Esophagus muscularis mucosa (tissue), 4 donors: ENCODE measurements at regions not wholly inside any gene's neighbourhood (a gene's known extent, or its start where the extent isn't known, plus 50 kb on each side); places are given as distances from the start of the nearest gene placed in this dataset.

Source experiments
- DNase-seq: peaks from one replicate; pipeline ENCODE4 v3.0.0-alpha.2; 2017; ENCODE audit errors: extremely low spot score
- H3K27ac ChIP-seq, 4 donors: fragments of 200-600 bp; sonication (generic); replicated peaks in 1 of 4; 1 replicate in 3 of 4; 2 replicates in 1 of 4; pipeline ENCODE4 v1.5.1; 2016 to 2019; ENCODE audit warnings: mild to moderate bottlenecking in 1 of 4
- H3K27me3 ChIP-seq, 4 donors: fragments of 200-600 bp; sonication (generic); one replicate each; pipeline versions ENCODE4 v1.5.1 to v1.6.0; 2016 to 2019
- H3K36me3 ChIP-seq, 4 donors: fragments of 200-600 bp; sonication (generic); one replicate each; pipeline ENCODE4 v1.5.1; 2016 to 2019
- H3K4me1 ChIP-seq, 4 donors: fragments of 200-600 bp; sonication (generic); one replicate each; pipeline ENCODE4 v1.5.1; 2016 to 2019
- H3K4me3 ChIP-seq, 4 donors: fragments of 200-600 bp; sonication (generic); 1 replicate in 2 of 4; 2 replicates in 2 of 4; pipeline ENCODE4 v1.5.1; 2016 to 2019; ENCODE audit warnings: mild to moderate bottlenecking in 4 of 4, moderate library complexity in 1 of 4
- H3K9me3 ChIP-seq, 4 donors: fragments of 200-600 bp; sonication (generic); 1 replicate in 3 of 4; 2 replicates in 1 of 4; pipeline ENCODE4 v1.5.1; 2016 to 2019
- EP300 ChIP-seq: sonication (generic); formaldehyde crosslinking; IDR thresholded peaks from one replicate; pipeline ENCODE4 v1.6.1; 2017; ENCODE audit warnings: antibody characterized with exemption
- POLR2A ChIP-seq: fragments of 450-650 bp; IDR thresholded peaks from one replicate; pipeline ENCODE4 v1.6.1; 2017; ENCODE audit warnings: antibody characterized with exemption, moderate library complexity, mild to moderate bottlenecking, low read depth
- POLR2AphosphoS5 ChIP-seq, 2 donors: sonication (generic); formaldehyde crosslinking; IDR thresholded peaks; one replicate each; pipeline ENCODE4 v1.6.1; 2017; ENCODE audit warnings: antibody characterized with exemption in 2 of 2
- WGBS: methylation state at CpG from one replicate; pipeline ENCODE4 v1.1.5; 2018; 5-methylcytosine and 5-hydroxymethylcytosine counted together
- intact Hi-C: fragments of 100-400 bp; cut with DNase I; formaldehyde crosslinking; loops from one replicate; pipeline ENCODE4 v1.15.1; 2023
- TF ChIP-seq, protein P1 (sequence below), 3 experiments: fragments of 200-600 bp in 2 of 3; fragments of 450-650 bp in 1 of 3; sonication (generic) in 2 of 3; IDR thresholded peaks; one replicate each; pipeline ENCODE4 v1.5.1; 2017 to 2019; ENCODE audit warnings: antibody characterized with exemption in 3 of 3, mild to moderate bottlenecking in 2 of 3, moderate library complexity in 1 of 3

- 88% methylated on average over 2 of the region's 2 CpGs for WGBS
- TF ChIP-seq EP300 (no peak), POLR2AphosphoS5 (IDR thresholded peaks at IDR 0.05) (no peak), POLR2A (no peak)
- TF ChIP-seq, protein P1, sequence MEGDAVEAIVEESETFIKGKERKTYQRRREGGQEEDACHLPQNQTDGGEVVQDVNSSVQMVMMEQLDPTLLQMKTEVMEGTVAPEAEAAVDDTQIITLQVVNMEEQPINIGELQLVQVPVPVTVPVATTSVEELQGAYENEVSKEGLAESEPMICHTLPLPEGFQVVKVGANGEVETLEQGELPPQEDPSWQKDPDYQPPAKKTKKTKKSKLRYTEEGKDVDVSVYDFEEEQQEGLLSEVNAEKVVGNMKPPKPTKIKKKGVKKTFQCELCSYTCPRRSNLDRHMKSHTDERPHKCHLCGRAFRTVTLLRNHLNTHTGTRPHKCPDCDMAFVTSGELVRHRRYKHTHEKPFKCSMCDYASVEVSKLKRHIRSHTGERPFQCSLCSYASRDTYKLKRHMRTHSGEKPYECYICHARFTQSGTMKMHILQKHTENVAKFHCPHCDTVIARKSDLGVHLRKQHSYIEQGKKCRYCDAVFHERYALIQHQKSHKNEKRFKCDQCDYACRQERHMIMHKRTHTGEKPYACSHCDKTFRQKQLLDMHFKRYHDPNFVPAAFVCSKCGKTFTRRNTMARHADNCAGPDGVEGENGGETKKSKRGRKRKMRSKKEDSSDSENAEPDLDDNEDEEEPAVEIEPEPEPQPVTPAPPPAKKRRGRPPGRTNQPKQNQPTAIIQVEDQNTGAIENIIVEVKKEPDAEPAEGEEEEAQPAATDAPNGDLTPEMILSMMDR (IDR thresholded peaks at IDR 0.05), result no peak
- intact Hi-C loops, result no loop called here
- no peaks in the 10 kb centered on the region for H3K36me3 ChIP-seq
- peaks cover 8 to 16% (median 10%) of the 10 kb centered on the region in 4 donors for H3K4me1 ChIP-seq
- H3K27me3 ChIP-seq, result peaks cover 0 to 12% (median 0%) of the 10 kb centered on the region in 4 donors
- H3K9me3 ChIP-seq, result no peaks in the 10 kb centered on the region
- H3K4me3 ChIP-seq, result no peak overlapping the region
- no peak for DNase-seq
- H3K27ac ChIP-seq, result no peak overlapping the region
Measured at GRCh38 chr1:231104917-231105316, 56.9 kb upstream of the TRIM67 start.

DNA sequence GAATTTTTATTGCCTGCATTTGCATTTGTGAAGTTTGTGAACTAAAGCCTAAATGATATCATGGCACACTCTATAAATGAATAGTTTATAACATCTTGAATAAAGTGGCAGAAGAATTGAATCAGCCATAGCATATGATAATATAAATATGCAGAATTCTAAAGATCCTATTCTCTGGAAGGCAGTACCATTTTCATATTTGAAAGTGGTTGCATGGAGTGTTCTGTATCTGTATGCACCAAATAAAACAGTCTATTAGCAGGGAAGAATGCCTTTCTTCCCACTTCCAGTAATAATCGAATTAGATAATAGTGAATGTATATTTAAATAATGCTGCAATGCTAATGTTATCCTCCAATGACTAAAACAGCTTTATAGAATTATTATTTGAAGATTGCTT lies 57.9 kb upstream of the TRIM67 start:
- WGBS, result 89% methylated on average over 1 of the region's 1 CpG
- TF ChIP-seq POLR2AphosphoS5 (IDR thresholded peaks at IDR 0.05) (no peak), EP300 (no peak), POLR2A (no peak)
- TF ChIP-seq, protein P1 (IDR thresholded peaks at IDR 0.05), result no peak

DNA sequence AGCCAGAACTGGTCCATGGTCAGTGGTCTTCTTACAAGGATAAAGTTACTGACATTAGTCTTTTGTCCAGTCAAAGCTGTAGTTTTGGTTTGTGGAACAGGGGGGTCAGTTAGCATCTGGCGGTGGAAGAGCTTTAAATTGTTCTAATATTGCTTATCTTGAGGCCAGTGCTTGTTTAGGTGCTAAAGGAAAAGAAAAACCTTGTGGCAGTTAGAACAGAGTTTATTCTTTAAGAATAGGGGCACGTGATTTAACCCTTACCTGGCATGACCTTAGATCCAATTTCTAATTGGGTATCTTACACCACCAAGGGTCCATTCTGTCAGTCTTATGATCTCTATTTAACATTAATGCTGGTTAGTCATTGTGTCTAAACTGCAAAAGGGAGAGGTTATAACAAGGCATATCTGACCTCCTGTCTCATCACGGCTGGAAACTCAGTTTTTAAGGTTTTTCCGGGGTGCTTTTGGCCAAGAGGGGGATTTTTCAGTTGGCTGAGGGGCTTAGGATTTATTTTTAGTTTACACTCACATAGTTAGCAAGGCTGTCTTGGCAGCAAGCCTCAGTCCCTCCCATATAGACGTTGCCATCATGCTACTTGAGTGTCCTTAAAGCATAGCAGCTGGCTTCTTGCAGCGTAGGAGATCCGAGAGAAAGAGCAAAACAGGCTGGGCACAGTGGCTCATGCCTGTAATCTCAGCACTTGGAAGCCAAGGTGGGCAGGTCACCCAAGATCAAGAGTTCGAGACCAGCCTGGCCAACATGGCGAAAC lies 60.1 kb upstream of the FAM89A start:
- DNase-seq, result no peak
- intact Hi-C loops, result no loop called here
- WGBS, result 47% methylated on average over 9 of the region's 9 CpGs

More for the DNA sequence above, 57.9 kb upstream of the TRIM67 start:
- Histone ChIP-seq H3K4me1 (peaks cover 8 to 16% (median 10%) of the 10 kb centered on the region in 4 donors), H3K27me3 (peaks cover 0 to 12% (median 0%) of the 10 kb centered on the region in 4 donors), H3K36me3 (no peaks in the 10 kb centered on the region), H3K4me3 (no peak overlapping the region), H3K27ac (no peak overlapping the region), H3K9me3 (no peaks in the 10 kb centered on the region)
- no peak for DNase-seq
- intact Hi-C loops, result no loop called here

GRCh38 chr1:231099311-231099710 lies 59.3 kb upstream of the FAM89A start:
- intact Hi-C loops, result no loop called here

More for the DNA sequence above, 60.1 kb upstream of the FAM89A start:
- Histone ChIP-seq H3K27me3 (peaks cover 0 to 25% (median 0%) of the 10 kb centered on the region in 4 donors), H3K4me1 (no peaks in the 10 kb centered on the region), H3K4me3 (no peak overlapping the region), H3K9me3 (no peaks in the 10 kb centered on the region), H3K27ac (no peak overlapping the region), H3K36me3 (no peaks in the 10 kb centered on the region)
- no peak for TF ChIP-seq EP300
- TF ChIP-seq POLR2A, result no peak
- TF ChIP-seq POLR2AphosphoS5 (IDR thresholded peaks at IDR 0.05), result no peak
- TF ChIP-seq, protein P1 (IDR thresholded peaks at IDR 0.05), result no peak

More at GRCh38 chr1:231099311-231099710, 59.3 kb upstream of the FAM89A start:
- H3K4me3 ChIP-seq, result no peak overlapping the region
- no peak for DNase-seq
- H3K9me3 ChIP-seq, result no peaks in the 10 kb centered on the region
- 81% methylated on average over 6 of the region's 6 CpGs for WGBS
- TF ChIP-seq, protein P1 (IDR thresholded peaks at IDR 0.05), result no peak
- TF ChIP-seq EP300 (no peak), POLR2A (no peak), POLR2AphosphoS5 (IDR thresholded peaks at IDR 0.05) (no peak)
- H3K4me1 ChIP-seq, result no peaks in the 10 kb centered on the region
- peaks cover 0 to 30% (median 0%) of the 10 kb centered on the region in 4 donors for H3K27me3 ChIP-seq
- no peak overlapping the region for H3K27ac ChIP-seq
- no peaks in the 10 kb centered on the region for H3K36me3 ChIP-seq
